Activated CD4-positive, alpha-beta T cell treated with anti-CD3 and anti-CD28 coated beads for 48 hours (primary cell): ENCODE measurements at regions not wholly inside any gene's neighbourhood (a gene's known extent, or its start where the extent isn't known, plus 50 kb on each side); places are given as distances from the start of the nearest gene placed in this dataset.
"Not testable (repeated sequence)": the region's sequence is repeated elsewhere in the genome, so short reads cannot be mapped to it uniquely, and the experiment has no call there.

Experiments used
- DNase-seq: peaks from one replicate; pipeline ENCODE4 v3.0.0-alpha.2; 2020

DNA sequence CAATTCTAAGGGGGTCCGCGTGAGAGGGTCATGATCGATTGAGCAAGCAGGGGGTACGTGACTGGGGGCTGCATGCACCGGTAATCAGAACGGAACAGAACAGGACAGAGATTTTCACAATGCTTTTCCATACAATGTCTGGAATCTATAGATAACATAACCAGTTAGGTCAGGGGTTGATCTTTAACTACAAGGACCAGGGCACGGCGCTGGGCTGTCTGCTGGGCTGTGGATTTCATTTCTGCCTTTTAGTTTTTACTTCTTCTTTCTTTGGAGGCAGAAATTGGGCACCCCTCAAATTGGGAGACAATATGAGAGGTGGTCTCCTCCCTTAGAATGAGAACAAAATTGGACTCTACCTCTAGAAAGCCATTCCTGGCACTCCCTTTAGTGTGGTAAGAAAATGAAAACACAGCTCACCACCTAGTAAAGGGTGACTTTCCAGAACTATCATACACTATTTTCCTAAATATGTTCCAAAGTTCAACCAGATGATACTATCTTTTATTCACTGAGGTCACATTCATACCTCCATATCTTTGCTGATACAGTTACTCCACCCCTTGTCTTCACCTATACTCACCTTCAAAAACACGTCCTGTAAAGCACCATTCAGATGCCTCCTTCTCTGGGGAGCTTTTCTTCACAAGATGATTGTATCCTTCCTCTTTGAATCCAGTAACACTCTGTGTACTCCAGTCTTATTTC, 1058.3 kb upstream of the SLIT2 start:
- no peak for DNase-seq

DNA sequence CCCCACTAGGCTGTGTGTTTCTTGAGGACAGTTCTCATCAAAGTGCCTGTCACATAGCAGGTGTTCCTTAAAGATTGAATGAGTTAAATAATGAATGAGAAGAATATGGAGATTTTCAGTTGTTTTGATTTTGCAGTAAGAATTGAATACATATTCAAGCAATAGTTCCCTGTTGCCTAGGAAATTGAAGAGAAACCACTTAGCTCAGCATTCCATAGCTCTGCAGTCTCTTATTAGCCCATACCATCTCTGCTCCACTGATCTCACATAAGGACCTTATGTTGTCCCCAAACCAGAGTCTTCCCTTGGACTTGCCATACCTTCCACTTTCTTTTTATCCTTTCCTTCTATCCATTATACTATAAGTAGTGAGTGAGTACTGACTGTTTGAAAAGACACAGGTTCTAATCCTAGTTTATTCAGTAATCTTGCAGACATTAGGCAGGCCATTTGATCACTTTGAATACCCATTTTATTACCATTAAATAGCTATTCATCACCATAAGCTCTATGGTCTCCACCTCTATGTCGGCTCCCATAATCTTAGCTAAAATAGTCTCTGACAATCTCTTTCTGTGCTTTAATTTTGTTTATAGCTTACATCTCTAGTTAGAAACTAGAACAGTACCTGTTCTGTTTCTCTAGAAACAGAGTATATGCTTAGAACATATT, 1059.6 kb upstream of the SLIT2 start:
- DNase-seq, result no peak

DNA sequence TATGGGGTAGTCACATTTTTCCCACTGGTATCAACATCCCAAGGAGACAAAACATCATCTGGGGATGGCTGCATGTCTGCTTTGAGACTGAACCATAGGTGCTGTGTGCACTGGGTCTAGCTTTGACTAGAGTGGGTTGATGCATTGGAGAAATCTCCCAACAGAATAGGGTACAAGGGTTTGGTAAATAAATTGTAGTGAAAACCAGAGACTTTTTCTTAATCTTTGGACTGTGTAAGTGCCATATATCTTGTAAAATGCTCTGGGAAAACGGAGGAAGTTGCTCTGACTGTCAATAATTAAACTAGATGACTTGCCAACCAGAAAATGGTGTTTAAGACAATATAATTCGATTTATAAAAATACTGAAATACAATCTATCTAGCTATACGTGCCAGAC, 1064.0 kb upstream of the SLIT2 start:
- no peak for DNase-seq

DNA sequence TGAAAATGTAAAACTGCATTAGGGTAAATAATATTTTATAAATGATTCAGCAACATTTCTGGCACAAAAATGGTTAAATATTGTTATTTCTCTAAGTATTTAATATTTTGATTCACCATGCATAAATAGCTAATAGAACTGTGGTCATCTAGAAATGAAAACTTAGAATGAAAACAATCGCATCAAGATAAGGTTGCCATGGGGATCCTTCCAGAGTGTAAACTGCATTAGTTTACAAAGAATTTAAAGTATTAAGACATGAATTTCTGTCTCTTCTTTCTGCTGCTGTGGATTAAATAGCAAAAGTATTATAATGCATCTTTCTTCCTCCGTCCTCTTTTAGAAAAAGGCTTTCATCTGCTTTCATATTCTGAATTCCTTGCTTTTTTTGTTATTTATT, 1064.6 kb upstream of the SLIT2 start:
- no peak for DNase-seq

DNA sequence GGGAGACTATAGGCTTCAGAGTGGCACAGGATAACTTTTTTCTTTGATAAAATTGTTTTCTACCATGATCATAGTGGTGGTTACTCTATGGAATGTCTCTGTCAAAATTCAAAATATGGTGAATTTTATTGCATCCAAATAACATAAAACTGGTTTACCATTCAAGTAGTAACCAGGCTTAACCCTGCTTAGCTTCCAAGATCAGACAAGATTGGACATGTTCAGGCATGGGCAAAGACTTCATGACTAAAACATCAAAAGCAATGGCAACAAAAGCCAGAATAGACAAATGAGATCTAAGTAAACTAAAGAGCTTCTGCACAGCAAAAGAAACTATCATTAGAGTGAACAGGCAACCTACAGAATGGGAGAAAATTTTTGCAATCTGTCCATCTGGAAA, 1070.1 kb upstream of the SLIT2 start:
- not testable (repeated sequence) for DNase-seq

DNA sequence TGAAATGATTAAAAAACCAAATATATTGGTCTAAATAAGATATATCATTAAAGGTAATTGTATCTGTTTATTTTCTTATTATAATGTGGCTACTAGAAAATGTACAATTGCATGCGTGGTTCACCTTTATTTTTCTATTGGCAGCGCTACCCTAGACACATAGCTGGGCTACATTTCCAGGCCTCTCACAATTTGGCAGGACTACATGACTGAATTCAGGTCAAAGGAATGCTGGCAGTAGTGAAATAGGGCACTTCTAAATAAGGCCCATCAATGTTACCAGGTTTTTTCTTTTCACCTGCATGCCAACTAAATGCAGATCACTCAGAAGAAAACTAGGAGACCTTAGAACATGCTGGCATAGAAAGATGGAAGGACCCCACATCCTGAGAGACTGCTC, 1072.9 kb upstream of the SLIT2 start:
- DNase-seq, result no peak

DNA sequence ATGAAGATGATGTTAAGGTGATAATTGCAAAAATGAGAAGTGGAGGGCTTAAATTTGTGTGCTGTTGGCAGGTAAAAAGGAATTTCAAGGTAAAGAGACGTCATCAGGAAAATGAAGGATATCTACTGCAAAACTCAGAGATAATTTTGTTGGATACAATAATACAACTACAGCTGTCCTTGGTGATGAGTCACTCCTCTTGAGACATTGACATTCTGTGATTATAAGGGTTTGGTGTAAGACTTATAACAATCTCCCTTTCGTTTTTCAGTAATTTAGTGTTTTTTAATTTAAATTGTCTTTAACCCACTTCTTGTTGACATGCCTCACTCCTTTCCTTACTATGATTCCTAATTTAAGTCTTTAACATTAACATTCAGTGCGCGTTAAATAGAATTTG, 1074.1 kb upstream of the SLIT2 start:
- DNase-seq, result no peak

DNA sequence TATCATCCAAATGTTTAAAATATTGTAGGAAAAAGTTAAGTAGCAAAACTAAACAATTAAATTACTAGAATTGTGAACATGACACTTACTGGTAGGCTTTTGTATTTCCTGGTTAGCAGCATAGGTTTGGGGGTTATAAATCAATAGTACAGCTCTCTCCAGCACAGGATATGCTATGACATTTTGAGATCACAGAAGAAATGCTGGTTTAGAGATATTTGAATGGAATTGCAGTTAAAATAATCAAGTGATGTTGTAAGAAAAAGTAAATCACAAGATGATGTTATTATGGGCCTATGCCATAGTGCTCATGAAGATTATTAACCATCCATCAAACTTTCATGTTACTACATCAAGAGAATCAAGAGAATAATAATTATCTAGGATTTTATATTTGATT, 1079.9 kb upstream of the SLIT2 start:
- DNase-seq, result no peak

DNA sequence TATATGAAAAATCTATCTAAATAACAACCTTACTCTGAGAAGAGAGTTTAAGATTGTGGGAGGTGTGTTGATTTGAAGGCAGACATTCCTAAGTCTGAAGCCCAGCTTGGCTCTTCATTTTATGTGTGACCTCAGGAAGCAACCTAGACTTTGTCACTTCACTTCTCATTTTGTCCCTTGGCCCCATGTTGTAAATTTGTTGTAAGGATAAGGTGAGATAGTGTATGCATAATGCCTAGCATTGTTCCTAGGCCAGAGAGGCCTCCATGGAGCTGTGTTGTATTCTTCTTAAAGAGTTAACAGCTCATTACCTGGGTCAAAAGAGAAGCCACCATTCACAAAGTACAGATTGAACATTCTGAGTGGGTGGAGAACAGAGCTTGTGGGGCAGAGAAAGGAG, 1084.4 kb upstream of the SLIT2 start:
- DNase-seq, result no peak

DNA sequence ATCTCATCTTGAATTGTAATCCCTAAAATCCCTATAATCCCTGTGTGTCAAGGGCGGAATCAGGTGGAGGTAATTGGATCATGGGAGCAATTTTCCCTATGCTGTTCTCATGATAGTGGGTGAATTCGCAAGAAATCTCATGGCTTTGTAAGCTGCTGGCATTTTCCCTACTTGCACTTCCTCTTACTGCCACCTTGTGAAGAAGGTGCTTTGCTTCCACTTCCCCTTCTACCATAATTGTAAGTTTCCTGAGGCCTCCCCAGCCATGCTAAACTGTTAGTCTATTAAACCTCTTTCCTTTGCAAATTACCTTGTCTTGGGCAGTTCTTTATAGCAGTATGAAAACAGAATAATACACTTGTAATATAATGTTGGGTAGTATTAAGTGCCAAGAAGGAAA, 1087.4 kb upstream of the SLIT2 start:
- DNase-seq, result no peak

DNA sequence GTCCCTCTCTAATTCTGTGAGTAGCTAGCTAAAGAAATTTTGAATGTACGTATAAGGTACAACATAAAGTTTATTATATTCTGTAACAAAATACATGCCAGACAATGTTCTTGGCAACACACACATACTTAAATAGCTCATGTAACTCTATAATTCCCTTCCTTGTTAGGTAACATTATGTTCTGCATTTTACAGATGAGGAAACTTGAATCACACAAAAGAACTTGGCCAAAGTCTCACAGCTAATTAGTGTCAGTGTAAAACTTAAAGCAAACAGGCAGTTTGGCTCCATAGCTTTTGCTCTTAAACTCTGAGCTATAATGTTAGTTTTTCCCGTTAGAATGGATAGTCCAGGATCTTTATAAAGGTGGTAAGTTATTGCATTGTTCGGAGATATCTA, 1091.8 kb upstream of the SLIT2 start:
- DNase-seq, result no peak

DNA sequence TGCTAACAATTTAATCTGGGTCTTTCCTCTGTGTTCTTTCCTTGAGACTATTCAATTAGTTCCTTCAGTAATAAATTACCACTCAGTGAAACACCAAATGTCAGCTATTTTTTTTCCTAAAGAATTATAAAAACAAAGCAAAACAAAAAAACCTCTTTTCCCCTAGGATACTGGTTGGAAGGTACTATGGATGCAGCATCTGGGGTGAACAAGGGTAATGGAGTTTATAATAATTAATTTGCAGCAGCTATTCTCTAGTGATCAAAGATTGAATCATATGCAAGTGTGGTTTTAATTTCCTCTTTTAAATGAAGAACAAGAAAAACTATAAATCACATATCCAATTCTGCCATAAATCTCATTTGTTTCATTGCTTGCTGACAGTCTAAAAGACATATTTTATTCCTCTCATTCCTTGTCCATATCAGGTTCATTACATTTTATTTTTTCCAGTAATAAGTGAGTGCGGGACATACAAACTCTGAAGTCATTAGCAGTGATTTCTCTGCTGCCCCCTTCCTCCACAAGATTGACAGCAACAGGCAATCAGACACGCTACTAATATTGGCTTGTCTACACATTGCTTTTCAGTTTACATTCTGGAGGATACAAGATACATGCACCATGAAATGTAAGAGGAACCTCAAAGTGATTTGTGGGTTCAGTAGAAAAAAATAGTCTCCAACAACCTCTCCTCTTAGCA, 1093.4 kb upstream of the SLIT2 start:
- DNase-seq, result no peak

DNA sequence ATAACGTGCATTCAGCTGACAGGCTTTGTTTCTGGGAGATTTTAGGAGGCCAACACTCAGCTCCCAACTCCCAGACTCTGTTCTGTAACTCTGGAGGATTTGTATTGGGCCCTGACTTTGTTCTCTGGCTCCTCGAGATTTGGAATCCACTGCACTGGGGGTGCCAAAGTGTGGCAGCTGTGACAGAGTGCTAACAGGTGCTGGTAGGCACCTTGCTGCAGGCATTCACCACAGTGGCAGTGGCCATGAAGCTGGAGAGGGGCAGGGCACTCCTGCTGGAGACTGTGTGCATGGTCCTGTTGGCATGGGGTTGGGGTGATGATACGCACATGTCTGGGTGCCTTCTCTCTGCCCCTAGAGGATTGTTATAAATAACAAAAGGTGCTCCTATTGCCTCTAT, 1094.9 kb upstream of the SLIT2 start:
- no peak for DNase-seq

DNA sequence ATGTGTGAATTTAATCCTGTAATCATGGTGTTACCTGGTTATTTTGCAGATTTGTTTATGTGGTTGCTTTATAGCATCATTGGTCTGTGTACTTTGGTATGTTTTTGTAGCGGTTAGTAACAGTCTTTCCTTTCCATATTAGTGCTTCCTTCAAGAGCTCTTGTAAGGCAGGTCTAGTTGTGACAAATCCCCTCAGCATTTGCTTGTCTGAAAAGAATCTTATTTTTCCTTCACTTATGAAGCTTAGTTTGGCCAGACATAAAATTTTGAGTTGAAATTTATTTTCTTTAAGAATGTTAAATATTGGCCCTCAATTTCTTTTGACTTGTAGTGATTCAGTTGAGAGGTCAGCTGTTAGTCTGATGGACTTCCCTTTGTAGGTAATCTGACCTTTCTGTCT, 1096.1 kb upstream of the SLIT2 start:
- no peak for DNase-seq

DNA sequence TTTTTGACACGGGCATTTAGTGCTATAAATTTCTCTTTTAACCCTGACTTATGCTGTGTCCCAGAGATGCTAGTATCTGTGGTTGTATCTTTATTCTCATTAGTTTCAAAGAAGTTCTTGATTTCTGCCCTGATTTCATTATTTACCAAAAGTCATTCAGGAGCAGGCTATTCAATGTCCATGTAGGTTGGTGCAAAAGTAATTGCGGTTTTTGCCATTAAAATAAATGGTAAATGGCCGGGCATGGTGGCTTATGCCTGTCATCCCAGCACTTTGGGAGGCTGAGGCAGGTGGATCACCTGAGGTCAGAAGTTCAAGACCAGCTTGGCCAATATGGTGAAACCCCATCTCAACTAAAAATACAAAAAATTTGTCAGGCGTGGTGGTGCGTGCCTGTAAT, 1097.4 kb upstream of the SLIT2 start:
- not testable (repeated sequence) for DNase-seq

DNA sequence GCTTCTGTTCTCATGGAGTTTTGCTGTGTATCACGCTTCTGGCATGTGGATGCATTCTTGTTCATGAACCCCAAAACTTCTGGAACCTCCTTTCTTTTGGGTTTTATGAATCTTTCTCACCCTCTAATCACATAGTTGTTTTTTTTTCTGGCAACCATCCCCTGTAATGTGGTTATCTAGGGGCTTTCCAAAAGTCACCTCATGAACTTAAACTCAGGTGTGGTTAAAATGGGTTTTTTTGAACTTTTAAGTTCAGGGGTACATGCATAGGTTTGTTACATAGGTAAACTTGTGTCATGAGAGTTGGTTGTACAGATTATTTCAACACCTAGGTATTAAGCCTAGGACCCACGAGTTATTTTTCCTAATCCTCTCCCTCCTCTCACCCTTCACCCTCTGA, 1099.4 kb upstream of the SLIT2 start:
- no peak for DNase-seq

DNA sequence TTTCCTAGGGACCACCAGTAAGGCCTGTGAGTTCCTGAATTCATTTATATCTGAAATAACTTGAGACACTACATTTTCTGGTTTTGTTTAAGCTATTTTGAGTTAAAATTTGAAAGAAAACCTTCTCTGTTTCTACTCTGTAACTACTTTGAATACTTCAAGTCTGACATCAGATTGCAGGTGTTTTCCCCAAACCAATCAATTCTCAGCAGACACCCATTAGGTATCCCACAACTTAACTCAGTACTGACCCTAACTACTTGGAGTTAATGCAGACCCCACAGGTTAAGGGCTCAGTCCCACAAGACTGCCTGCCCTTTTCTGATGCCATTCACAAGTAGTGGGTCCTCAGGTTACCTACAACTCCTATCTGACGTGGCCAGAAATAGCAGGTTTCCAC, 1100.0 kb upstream of the SLIT2 start:
- no peak for DNase-seq

DNA sequence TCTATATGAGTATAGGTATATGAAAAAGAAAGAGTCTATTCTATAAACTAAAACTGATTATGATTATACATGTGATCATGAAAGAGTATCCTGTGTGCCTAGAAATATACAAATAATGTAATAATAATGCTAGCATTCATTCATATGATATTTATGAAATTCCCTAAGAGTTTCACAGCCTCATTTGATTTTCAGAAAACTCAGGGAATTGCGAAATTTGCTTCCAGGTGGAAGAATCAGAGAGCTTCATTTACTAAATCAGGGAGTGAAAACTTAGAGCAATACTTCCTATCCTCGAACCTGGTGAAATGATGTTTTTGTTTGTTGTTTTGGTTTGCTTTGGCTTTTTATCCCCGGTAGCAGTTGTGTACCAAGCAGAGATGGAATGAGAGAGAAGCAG, 1105.7 kb upstream of the SLIT2 start:
- no peak for DNase-seq

DNA sequence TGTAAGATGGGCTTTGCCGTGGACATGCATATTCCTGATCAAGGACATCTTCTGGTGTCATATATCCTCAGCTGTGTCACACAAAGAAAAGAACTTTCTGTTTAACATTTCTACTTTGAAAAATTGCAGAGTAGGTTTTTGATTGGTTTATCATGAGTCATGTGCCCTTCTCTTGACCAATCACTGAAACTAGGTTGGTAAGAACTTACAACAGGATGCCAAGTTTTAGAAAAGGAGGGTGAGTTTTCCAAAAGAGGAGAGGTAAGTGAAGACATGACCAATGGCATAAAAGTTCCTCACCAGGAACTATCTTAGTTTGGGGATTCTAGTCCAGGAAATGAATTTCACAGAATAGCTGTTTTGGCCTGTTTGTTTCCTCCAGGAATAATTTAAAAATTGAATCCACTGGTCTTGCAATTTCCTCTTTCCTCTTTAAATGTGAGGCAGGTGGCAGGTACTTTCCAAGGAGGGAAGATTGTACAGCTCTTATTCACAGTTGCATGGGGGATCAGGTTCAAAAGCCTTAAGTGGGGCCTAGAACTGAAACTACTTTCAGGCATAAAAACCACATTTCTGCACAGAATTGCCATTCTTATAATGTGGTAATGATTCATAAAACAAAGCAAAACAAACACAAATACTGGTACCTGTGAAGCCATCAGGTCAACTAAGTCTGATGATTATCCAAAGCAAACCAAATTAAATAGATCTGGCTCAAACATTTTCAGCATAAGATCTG, 1114.5 kb upstream of the LCORL start:
- no peak for DNase-seq

DNA sequence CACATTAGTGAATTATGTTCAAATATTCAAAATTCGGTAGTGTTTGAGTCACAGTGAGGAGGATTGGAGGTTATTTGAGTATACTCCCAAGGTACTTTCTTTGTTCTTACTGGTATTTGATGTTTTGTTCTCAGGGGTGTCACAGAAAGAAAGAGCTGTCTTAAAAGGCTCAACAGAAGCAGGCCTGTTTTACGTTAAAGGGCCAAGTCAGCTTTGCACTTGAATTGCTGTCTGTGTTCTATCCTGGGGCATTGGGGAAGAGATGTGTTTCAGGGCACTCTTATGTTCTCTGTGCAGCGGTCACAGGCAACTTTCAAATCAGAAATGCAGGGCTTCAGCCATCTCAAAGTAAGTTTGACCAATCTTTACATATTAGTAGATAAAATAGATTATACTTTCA, 1113.1 kb upstream of the LCORL start:
- no peak for DNase-seq

DNA sequence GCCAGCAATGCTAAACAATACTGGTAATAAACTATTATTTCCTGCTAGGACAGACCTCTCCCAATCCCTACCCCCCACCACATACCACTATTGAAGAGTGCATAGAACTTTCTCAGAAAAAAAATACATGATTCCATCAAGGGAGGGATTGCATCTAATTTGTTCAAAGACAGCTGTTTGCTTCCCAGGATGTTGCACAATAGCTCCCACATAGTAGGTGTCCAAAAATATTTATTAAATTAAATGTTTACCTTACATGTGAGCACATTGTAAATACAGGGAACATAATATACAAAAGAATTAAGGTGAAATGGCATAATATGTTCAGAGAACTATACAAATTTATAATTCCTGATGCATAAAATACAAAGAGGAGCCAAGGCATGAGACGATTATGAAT, 1111.8 kb upstream of the LCORL start:
- DNase-seq, result no peak

DNA sequence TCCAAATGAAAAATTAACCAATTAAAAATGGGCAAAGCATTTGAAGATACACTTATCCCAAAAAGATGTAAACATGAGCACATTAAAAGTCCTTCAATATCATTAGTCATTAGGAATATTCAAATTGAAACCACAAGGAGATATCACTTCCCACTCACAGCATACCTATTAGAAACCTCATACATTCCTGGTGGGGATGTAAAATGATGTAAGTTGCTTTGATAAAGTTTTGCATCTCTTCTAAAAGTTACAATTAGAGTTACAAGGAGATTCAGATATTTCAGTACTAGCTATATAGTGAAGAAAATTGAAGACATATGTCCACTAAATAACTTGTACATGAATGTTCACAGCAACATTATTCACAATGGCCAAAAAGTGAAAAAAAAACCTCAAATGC, 1109.3 kb upstream of the LCORL start:
- no peak for DNase-seq

DNA sequence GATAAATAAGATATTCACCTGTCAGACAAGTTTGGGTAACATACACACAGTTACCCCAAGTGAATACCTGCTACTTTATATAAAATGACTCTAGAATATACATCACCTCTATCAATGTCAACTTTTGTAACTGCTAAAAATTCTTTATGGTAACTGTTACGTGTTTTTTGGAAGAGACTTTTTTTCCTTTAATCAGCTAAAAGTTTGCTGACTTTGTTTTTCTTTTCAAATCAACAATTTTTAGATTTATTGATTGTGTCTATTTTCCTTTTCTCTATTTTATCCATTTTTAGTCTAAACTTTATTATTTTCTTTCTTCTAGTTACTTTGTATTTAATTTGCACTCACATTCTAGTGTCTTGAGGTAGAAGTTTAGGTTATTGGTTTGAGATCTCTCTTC, 1106.6 kb upstream of the LCORL start:
- DNase-seq, result no peak

DNA sequence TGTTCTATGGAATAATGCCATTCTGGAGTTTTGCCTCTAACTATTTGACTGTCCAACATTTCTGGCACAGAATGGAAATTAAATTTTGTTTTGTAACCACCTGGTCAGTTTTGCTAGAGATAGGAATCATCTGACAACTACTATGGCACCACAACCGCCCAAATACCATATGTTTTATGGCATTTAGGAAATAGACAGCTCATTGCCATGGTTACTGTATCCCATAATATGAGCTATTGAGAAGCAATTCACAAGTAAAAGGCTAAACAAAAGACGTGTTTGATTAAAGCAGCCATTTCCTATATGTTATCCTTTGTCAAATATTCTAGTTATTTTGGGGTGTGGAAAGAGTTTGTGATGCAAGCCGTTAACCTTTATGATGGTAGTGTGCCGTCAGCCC, 1105.3 kb upstream of the LCORL start:
- DNase-seq, result no peak
